ENCODE measurements at regions not wholly inside any gene's neighbourhood (a gene's known extent, or its start where the extent isn't known, plus 50 kb on each side); places are given as distances from the start of the nearest gene placed in this dataset.
"Not testable (repeated sequence)": the region's sequence is repeated elsewhere in the genome, so short reads cannot be mapped to it uniquely, and the experiment has no call there.

- Mint-ChIP-seq H3K27ac (no peak overlapping the region), H3K27me3 (no peaks in the 10 kb centered on the region), H3K9me3 (peaks cover 7% of the 10 kb centered on the region in 2 donors), H3K4me1 (no peaks in the 10 kb centered on the region), H3K4me3 (no peak overlapping the region)
- ATAC-seq = no peak
- DNase-seq = no peak
These were observed 191.6 kb downstream of the HAO1 start for GRCh38 chr20:7748624-7749023.

DNA sequence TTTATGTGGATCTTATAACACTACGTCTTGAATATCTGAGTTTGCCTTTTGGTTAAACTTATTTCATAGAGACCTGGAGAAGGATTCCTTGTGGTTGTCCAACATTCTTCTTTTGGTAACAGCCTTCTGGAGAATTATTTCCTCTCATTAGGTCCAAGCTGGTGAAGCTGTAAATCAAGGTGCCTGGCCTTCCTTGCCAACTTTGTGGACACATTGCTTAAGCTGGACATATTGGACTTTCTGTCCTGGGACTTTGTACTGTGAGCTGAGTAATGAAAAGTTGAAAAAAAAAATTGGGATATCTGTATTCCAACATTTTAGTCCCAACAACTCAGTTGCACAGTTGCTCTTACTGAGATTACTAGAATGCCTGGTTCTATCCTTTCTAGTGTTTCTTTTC lies 186.2 kb downstream of the HAO1 start:
- ATAC-seq (no peak), DNase-seq (no peak)
- no peak overlapping the region for H3K27ac Mint-ChIP-seq
- no peaks in the 10 kb centered on the region for H3K27me3 Mint-ChIP-seq
- H3K4me3 Mint-ChIP-seq = no peak overlapping the region
- H3K4me1 Mint-ChIP-seq = no peaks in the 10 kb centered on the region
- H3K9me3 Mint-ChIP-seq = peaks cover 9 to 15% of the 10 kb centered on the region in 2 donors

GRCh38 chr20:7758406-7758805 lies 181.9 kb downstream of the HAO1 start:
- Mint-ChIP-seq H3K9me3 (peaks cover 10 to 11% of the 10 kb centered on the region in 2 donors), H3K4me1 (no peaks in the 10 kb centered on the region), H3K4me3 (no peak overlapping the region), H3K27ac (no peak overlapping the region), H3K27me3 (no peaks in the 10 kb centered on the region)
- ATAC-seq (no peak), DNase-seq (no peak)

- Mint-ChIP-seq H3K27ac (no peak overlapping the region), H3K27me3 (no peaks in the 10 kb centered on the region), H3K4me1 (no peaks in the 10 kb centered on the region), H3K9me3 (peaks cover 12 to 15% of the 10 kb centered on the region in 2 donors), H3K4me3 (no peak overlapping the region)
- ATAC-seq (no peak), DNase-seq (no peak)
These were observed 179.8 kb downstream of the HAO1 start for GRCh38 chr20:7760247-7761031.

DNA sequence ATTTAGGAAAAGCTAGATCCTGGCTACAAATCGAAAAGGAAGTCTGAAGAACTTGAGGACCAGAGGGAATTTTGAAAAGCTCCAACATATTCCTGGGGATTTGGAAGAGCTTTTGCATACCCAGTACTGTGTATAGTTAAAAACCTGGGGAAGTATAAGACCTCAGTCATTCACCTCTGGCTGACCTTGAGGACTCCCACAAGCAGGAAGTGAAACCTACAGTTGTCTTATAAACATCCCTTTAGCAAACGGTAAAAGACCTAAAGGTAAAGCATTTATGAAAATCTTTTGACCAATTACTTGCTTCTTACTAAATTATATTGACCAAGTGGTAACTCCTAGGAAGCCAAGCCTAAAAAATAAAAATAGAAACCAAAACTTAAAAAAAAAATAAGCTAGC lies 175.0 kb downstream of the HAO1 start:
- no peaks in the 10 kb centered on the region for H3K27me3 Mint-ChIP-seq
- no peak overlapping the region for H3K27ac Mint-ChIP-seq
- H3K9me3 Mint-ChIP-seq = peaks cover 14 to 20% of the 10 kb centered on the region in 2 donors

GRCh38 chr20:7770046-7770445 lies 170.2 kb downstream of the HAO1 start:
- Mint-ChIP-seq H3K4me1 (no peaks in the 10 kb centered on the region), H3K9me3 (peaks cover 14 to 16% of the 10 kb centered on the region in 2 donors), H3K4me3 (no peak overlapping the region), H3K27ac (no peak overlapping the region), H3K27me3 (no peaks in the 10 kb centered on the region)
- no peak for ATAC-seq
- DNase-seq = no peak

More for the DNA sequence above, 175.0 kb downstream of the HAO1 start:
- Mint-ChIP-seq H3K4me1 (no peaks in the 10 kb centered on the region), H3K4me3 (no peak overlapping the region)
- DNase-seq (no peak), ATAC-seq (no peak)

- no peaks in the 10 kb centered on the region for H3K4me1 Mint-ChIP-seq
- DNase-seq (peak in 1 of 2 donors; percentile 32), ATAC-seq (peak; percentile 85)
- H3K27me3 Mint-ChIP-seq = no peaks in the 10 kb centered on the region
- peak overlapping the region in 1 of 2 donors; percentile 69 for H3K27ac Mint-ChIP-seq
- H3K9me3 Mint-ChIP-seq = peaks cover 14 to 16% of the 10 kb centered on the region in 2 donors
- no peak overlapping the region for H3K4me3 Mint-ChIP-seq
These were observed 169.7 kb downstream of the HAO1 start for GRCh38 chr20:7770578-7770977.

- ATAC-seq (no peak), DNase-seq (no peak)
- peaks cover 5 to 14% of the 10 kb centered on the region in 2 donors for H3K9me3 Mint-ChIP-seq
- no peaks in the 10 kb centered on the region for H3K27me3 Mint-ChIP-seq
- H3K4me1 Mint-ChIP-seq = no peaks in the 10 kb centered on the region
- H3K4me3 Mint-ChIP-seq = no peak overlapping the region
- H3K27ac Mint-ChIP-seq = no peak overlapping the region
These were observed 167.9 kb downstream of the HAO1 start for GRCh38 chr20:7772371-7772770.

GRCh38 chr20:7773511-7773910 lies 166.7 kb downstream of the HAO1 start:
- Mint-ChIP-seq H3K4me1 (no peaks in the 10 kb centered on the region), H3K27ac (no peak overlapping the region), H3K9me3 (peaks cover 5 to 17% of the 10 kb centered on the region in 2 donors), H3K27me3 (no peaks in the 10 kb centered on the region), H3K4me3 (no peak overlapping the region)
- ATAC-seq (no peak), DNase-seq (no peak)

- Mint-ChIP-seq H3K27ac (no peak overlapping the region), H3K4me3 (no peak overlapping the region), H3K9me3 (peaks cover 5 to 17% of the 10 kb centered on the region in 2 donors), H3K27me3 (no peaks in the 10 kb centered on the region), H3K4me1 (no peaks in the 10 kb centered on the region)
- DNase-seq (no peak), ATAC-seq (no peak)
These were observed 165.2 kb downstream of the HAO1 start for GRCh38 chr20:7775072-7775471.

GRCh38 chr20:7776148-7776547 lies 164.1 kb downstream of the HAO1 start:
- Mint-ChIP-seq H3K27me3 (no peaks in the 10 kb centered on the region), H3K27ac (no peak overlapping the region), H3K4me3 (no peak overlapping the region), H3K4me1 (no peaks in the 10 kb centered on the region), H3K9me3 (peaks cover 5 to 17% of the 10 kb centered on the region in 2 donors)
- DNase-seq = no peak
- ATAC-seq = no peak

DNA sequence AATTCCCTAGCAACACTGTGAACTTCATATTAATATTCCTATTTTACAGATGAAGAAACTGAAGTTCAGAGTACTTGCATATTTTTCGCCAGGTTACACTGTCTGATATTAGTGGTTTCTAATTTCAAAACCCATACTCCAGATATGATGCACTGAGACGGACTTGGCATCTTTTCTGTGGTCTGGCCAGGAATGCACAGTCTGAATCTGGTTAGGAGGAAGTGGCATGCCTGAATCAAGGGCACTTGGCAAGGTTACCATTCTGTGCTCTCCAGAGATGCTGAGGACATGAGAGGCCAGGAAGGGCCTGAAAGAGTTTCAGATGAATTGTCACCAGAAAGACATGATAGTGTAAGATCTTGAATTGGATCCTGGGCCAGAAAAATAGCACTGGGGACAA lies 150.1 kb downstream of the HAO1 start:
- no peak overlapping the region for H3K27ac Mint-ChIP-seq
- DNase-seq (no peak), ATAC-seq (no peak)
- H3K4me1 Mint-ChIP-seq = no peaks in the 10 kb centered on the region
- H3K27me3 Mint-ChIP-seq = no peaks in the 10 kb centered on the region
- no peaks in the 10 kb centered on the region for H3K9me3 Mint-ChIP-seq
- H3K4me3 Mint-ChIP-seq = no peak overlapping the region

- no peak overlapping the region for H3K27ac Mint-ChIP-seq
- no peak for DNase-seq
These were observed 147.9 kb downstream of the HAO1 start for GRCh38 chr20:7792150-7792869.

DNA sequence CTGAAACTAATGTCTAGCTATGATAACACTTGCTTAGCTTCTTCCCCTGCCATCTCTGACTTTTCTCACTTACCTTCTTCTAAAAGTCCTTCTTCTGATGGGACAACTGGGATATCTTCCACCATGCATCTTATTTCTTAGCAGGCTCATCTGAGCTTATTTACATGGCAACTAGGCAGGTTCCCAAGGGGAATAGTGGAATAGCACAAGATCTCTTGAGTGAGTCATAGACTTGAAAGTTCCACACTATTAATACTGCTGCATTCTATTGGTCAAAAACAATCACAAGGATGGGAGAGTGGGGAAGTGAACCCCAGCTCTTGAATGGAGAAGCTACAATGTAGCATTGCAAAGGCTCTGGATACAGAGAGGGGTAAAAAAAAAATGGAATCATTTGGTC lies 142.1 kb downstream of the HAO1 start:
- DNase-seq = no peak
- Mint-ChIP-seq H3K27ac (no peak overlapping the region), H3K27me3 (no peaks in the 10 kb centered on the region), H3K4me1 (no peaks in the 10 kb centered on the region), H3K9me3 (peaks cover 10 to 18% of the 10 kb centered on the region in 2 donors), H3K4me3 (no peak overlapping the region)
- no peak for ATAC-seq

More at GRCh38 chr20:7792150-7792869, 147.9 kb downstream of the HAO1 start:
- Mint-ChIP-seq H3K9me3 (peaks cover 5 to 8% of the 10 kb centered on the region in 2 donors), H3K4me1 (no peaks in the 10 kb centered on the region), H3K27me3 (no peaks in the 10 kb centered on the region), H3K4me3 (no peak overlapping the region)
- ATAC-seq = no peak

- DNase-seq = no peak
- H3K4me3 Mint-ChIP-seq = no peak overlapping the region
- peaks cover 10 to 18% of the 10 kb centered on the region in 2 donors for H3K9me3 Mint-ChIP-seq
- H3K4me1 Mint-ChIP-seq = no peaks in the 10 kb centered on the region
- no peak for ATAC-seq
- no peak overlapping the region for H3K27ac Mint-ChIP-seq
- no peaks in the 10 kb centered on the region for H3K27me3 Mint-ChIP-seq
These were observed 140.4 kb downstream of the HAO1 start for GRCh38 chr20:7799862-7800261.

DNA sequence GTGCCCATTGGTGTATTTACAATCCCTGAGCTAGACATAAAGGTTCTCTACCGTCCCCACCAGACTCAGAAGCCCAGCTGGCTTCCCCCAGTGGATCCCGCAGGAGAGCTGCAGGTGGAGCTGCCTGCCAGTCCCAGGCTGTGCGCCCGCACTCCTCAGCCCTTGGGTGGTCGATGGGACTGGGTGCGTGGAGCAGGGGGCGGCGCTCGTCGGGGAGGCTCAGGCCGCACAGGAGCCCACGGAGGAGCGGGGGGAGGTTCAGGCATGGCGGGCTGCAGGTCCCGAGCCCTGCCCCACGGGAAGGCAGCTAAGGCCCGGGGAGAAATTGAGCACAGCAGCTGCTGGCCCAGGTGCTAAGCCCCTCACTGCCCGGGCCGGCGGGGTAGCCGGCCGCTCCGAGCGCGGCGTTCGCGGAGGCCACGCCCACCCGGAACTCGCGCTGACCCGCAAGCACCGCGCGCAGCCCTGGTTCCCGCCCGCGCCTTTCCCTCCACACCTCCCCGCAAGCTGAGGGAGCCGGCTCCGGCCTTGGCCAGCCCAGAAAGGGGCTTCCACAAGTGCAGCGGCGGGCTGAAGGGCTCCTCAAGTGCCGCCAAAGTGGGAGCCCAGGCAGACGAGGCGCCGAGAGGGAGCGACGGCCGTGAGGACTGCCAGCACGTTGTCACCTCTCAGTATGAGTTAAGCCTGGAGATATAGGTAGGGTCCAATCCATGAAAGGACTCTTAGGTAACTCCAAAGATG lies 136.7 kb downstream of the HAO1 start:
- not testable (repeated sequence) for H3K27ac Mint-ChIP-seq, ATAC-seq, H3K27me3 Mint-ChIP-seq, DNase-seq, H3K4me1 Mint-ChIP-seq, H3K4me3 Mint-ChIP-seq
- H3K9me3 Mint-ChIP-seq = peaks cover 13 to 31% of the 10 kb centered on the region in 2 donors
